ENCODE measurements at regions not wholly inside any gene's neighbourhood (a gene's known extent, or its start where the extent isn't known, plus 50 kb on each side); places are given as distances from the start of the nearest gene placed in this dataset.
"Not testable (repeated sequence)": the region's sequence is repeated elsewhere in the genome, so short reads cannot be mapped to it uniquely, and the experiment has no call there.

GRCh38 chr9:18269561-18269960 lies 204.4 kb upstream of the ADAMTSL1 start:
- intact Hi-C loops (cut with micrococcal nuclease) = no loop called here

- intact Hi-C loops (cut with micrococcal nuclease) = no loop called here
These were observed 199.3 kb upstream of the ADAMTSL1 start for GRCh38 chr9:18274693-18275092.

DNA sequence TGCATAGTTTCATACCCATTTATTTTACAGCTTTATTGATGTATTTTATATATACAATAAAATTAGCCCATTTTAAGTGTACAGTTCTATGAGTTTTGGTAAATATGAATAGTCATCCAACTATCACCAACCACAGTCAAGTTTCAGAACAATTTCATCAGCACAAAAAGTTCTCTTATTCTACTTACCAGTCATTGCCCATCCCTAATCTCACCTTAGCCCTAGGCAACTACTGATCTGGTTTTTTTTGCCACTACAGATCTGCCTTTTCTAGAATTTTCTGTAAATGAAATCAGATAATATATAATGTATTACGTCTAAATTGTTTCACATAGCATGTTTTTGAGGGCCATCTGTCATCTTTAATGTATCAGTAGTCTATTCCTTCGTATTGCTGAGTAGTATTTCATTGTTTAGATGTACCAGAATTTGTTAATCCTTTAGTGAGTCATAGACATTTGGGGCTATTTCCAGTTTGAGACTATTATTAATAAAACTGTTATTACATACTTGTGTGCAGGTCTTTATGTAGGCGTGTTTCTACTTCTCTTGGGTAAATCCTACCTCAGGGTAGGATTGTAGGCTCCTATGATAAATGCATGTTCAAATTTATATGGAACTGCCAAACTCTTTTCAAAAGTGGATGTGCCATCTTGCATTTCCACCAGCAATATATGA lies 198.5 kb upstream of the ADAMTSL1 start:
- intact Hi-C loops (cut with micrococcal nuclease) = no loop called here

GRCh38 chr9:18281291-18281690 lies 192.7 kb upstream of the ADAMTSL1 start:
- intact Hi-C loops (cut with micrococcal nuclease) = no loop called here

DNA sequence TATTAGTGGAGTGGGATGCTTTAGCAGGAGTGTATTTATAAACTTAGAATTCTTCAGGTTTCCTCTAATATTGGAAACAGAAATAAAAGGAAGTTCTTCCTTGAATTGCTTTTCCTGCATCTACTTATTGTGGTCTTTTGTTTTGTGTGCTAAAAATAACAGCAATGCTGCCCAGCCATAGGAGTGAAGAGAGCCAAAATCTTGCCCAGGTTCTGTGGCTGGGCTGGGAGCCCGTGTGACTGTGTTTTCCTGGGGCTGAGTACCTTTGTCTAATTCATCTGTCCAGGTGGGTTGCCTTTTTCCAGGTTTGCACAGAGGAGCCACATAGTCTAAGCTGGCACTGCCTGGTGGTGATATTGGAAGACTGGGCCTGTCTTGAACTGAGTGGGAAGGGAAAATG lies 179.7 kb upstream of the ADAMTSL1 start:
- intact Hi-C loops (cut with micrococcal nuclease) = no loop called here

- intact Hi-C loops (cut with micrococcal nuclease) = no loop called here
These were observed 177.3 kb upstream of the ADAMTSL1 start for GRCh38 chr9:18296702-18297055.

GRCh38 chr9:18297056-18297841 lies 176.7 kb upstream of the ADAMTSL1 start:
- intact Hi-C loops (cut with micrococcal nuclease) = no loop called here

- intact Hi-C loops (cut with micrococcal nuclease) = no loop called here
These were observed 174.5 kb upstream of the ADAMTSL1 start for GRCh38 chr9:18299449-18299848.

GRCh38 chr9:18305167-18305806 lies 168.7 kb upstream of the ADAMTSL1 start:
- intact Hi-C loops (cut with micrococcal nuclease) = not testable (repeated sequence)

- intact Hi-C loops (cut with micrococcal nuclease) = no loop called here
These were observed 159.6 kb upstream of the ADAMTSL1 start for GRCh38 chr9:18314316-18314715.

GRCh38 chr9:18317896-18318295 lies 156.1 kb upstream of the ADAMTSL1 start:
- intact Hi-C loops (cut with micrococcal nuclease) = no loop called here

DNA sequence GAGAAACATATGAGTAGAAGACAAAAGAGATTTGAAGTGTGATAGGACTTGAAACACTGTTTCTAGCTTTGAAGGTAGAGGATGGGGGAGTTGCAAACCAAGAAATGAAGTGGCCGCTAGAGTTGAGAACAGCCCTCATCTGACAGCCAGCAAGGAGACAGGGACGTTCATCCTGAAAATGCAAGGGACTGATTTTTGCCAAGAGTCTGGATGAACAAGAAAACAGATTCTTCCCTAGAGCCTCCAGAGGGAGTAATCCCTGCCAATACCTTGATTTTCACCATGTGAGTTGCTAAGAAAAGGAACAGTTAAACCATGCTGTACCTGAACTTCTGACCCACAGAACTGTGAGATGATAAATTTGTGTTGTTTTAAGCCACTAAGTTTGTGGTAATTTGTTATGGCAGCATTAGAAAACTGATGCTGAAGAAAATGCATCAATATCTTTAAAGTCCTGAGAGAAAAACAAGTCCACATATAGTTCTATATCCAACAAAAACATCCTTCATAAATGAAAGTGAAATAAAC lies 154.0 kb upstream of the ADAMTSL1 start:
- intact Hi-C loops (cut with micrococcal nuclease) = no loop called here

DNA sequence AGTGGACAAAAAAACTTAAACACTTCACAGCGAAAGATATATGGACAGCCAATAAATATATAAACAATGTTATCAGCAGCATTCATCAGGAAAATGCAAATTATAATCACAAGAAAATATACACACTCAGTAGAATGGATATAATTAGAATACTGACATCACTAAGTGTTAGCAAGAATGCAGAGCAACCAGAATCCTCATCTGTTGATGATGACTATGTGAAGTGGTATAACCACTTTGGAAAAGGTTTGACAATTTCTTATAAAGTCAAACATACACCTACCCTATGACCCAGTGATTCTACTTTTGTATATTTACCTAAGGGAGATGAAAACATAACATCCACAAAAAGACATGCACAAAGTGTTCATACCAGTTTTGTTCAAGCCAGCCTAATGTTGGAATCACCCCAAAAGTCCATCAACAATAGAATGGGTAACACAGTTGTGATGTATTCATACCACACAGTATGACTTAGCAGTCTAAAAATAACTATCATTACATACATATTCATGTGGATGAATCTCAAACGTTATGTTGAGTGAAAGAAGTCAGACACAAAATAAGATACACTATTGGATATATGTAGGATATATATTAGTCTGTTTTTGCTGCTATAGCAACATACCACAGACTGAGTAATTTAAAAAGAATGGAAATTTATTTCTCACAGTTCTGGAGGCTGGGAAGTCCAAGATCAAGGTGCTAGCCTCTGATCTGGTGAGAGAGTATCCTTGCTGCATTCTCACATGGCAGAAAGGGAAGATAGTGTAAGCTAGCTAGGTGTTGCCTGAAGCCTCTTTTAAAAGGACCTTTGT lies 148.8 kb upstream of the ADAMTSL1 start:
- intact Hi-C loops (cut with micrococcal nuclease) = no loop called here

GRCh38 chr9:18325746-18326011 lies 148.3 kb upstream of the ADAMTSL1 start:
- intact Hi-C loops (cut with micrococcal nuclease) = not testable (repeated sequence)

GRCh38 chr9:18327121-18327520 lies 146.8 kb upstream of the ADAMTSL1 start:
- intact Hi-C loops (cut with micrococcal nuclease) = no loop called here

- intact Hi-C loops (cut with micrococcal nuclease) = no loop called here
These were observed 143.3 kb upstream of the ADAMTSL1 start for GRCh38 chr9:18330401-18331309.

DNA sequence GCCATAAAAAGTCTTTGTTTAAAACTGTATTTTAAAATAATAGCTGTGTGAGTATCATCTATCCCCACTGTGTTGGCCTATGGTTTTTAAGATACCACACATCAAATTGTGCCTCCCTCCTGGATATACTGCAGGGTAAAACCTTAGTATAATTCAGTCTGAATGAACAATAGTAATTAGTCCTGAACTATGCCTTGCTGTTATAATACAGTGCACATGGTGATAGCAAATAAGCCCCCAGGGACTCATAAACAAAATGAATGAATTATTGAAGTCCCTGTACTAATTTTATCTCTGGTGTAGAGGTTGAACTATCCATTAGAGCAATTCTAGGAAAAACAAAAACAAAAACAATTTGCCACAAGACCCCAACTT lies 142.7 kb upstream of the ADAMTSL1 start:
- intact Hi-C loops (cut with micrococcal nuclease) = no loop called here

- intact Hi-C loops (cut with micrococcal nuclease) = no loop called here
These were observed 142.1 kb upstream of the ADAMTSL1 start for GRCh38 chr9:18331808-18332209.

DNA sequence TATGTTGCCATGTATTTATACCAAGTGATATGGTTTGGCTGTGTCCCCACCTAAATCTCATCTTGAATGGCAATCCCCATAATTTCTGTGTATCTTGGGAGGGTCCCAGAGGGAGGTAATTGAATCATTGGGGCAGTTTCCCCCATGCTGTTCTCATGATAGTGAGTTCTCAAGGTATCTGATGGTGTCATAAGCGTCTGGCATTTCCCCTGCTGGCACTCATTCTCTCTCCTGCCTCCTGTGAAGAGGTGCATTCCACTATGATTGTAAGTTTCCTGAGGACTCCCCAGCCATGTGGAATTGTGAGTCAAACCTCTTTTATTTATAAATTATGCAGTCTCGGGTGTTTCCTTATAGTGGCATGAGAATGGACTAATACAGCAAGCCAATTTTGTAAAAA lies 140.8 kb upstream of the ADAMTSL1 start:
- intact Hi-C loops (cut with micrococcal nuclease) = no loop called here

GRCh38 chr9:18335825-18336224 lies 138.1 kb upstream of the ADAMTSL1 start:
- intact Hi-C loops (cut with micrococcal nuclease) = no loop called here

DNA sequence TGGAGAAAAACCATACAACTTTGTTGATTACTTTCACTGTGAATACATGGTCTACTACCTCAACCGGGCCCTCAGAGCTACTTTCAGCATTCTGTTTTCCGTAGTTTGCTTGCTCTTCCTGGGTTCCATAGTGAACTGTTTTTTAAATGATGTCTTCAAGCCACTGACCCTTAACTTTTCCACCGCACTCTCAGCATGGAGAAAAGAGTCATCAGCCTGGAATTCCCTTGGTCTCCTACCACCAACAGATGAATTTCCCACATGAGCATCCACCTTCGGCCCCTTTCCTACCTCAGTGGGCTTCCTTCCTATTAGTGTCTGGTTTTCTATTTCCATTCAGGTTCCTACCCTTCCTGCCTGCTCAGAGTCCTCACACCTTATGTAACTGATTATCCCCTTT lies 135.9 kb upstream of the ADAMTSL1 start:
- intact Hi-C loops (cut with micrococcal nuclease) = no loop called here
